Dermis blood vessel endothelial cell (primary cell): ENCODE measurements at regions not wholly inside any gene's neighbourhood (a gene's known extent, or its start where the extent isn't known, plus 50 kb on each side); places are given as distances from the start of the nearest gene placed in this dataset.
"Not testable (repeated sequence)": the region's sequence is repeated elsewhere in the genome, so short reads cannot be mapped to it uniquely, and the experiment has no call there.

Source experiments
- DNase-seq: peaks from one replicate; pipeline ENCODE4 v3.0.0; 2010

GRCh38 chr6:168931072-168931471 is 322.6 kb downstream of the THBS2 start:
- not testable (repeated sequence) for DNase-seq

DNA sequence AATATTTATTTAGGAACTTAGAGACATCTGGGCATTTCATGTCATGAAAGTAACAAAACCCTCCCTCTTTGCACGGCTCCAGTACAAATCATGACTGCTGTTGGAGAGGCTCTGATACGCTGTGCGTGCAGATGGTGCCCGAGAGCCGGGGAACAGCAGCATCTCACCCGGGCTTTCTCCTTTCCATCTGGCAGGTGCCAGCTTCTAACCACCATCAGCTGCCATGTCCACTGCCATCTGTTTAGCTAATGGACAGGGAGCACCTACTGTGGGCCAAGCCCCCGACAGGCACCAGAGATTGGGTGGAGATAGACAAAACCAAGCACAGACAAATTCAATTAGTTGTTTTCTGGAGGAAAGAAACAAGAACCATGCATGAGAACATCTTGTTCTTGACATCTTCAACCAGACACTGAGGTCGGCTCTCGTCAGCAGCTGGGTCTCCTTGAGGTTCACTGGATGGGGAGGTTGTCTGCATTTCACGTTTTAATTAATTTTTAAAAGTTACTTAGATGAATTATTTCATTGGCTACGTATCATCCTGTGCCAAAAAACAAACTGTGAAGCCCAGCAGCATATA is 323.7 kb downstream of the THBS2 start:
- DNase-seq, result no peak

GRCh38 chr6:168928012-168928411 is 325.6 kb downstream of the THBS2 start:
- DNase-seq, result no peak

DNA sequence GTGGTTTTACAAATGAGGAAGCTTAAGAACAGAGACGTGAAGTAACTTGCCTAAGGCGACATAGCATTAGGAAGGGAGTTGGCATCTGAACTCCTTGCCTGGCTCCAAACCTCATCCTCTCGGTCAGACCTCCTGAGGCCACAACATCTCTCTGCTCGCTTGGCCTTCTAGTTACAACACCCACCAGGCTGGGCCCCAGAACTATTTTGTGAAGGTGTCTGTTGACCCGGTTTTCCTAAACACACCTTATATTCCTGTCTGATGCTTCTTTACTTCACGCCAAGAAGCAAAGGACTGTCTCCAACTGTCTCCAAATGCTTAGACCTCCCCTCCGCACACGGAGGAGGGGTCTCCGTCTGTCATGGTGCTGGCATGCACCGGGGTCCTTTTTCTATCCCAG is 326.6 kb downstream of the THBS2 start:
- no peak for DNase-seq

- no peak for DNase-seq
Observed at GRCh38 chr6:168926306-168926705, 327.3 kb downstream of the THBS2 start.

- DNase-seq, result no peak
Observed at GRCh38 chr6:168925671-168926070, 328.0 kb downstream of the THBS2 start.

- no peak for DNase-seq
Observed at GRCh38 chr6:168923171-168923570, 330.5 kb downstream of the THBS2 start.

DNA sequence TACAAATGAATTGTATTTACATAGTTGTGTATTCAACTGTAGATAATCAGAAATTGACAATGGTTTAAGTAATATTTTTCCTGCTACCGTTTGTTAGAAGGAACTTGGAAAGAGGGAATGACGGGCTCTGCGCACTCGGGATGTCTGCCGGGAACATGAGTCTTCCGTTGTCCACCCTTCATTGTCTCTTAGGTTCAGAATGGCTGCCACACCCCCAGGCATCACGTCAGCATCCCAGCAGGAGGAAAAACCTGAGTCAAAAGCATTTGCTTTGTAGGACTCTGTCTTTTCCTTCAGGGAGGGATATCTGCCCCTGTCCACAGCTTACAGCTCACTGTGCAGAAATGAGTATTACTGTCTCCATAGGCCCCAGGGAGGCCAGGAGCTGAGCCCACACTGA is 331.2 kb downstream of the THBS2 start:
- DNase-seq, result no peak

DNA sequence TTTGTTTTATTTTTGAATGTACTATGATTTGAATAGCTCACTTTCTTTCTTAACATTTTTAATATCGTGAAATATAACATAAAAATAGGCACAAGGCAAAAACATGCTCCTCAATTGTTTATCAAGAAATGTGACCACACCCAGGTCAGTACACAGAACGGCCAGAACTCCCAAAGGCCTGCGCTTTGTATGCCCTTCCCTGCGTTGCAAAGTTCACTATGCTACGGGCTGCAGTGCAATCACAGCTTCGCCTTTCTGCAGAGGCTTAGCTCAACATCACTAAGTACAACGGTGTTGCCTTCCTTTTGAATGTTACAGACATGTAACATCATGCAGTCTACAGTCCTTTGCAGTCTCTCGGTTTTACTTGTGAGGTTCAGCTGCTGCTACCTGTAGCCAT is 333.4 kb downstream of the THBS2 start:
- no peak for DNase-seq

DNA sequence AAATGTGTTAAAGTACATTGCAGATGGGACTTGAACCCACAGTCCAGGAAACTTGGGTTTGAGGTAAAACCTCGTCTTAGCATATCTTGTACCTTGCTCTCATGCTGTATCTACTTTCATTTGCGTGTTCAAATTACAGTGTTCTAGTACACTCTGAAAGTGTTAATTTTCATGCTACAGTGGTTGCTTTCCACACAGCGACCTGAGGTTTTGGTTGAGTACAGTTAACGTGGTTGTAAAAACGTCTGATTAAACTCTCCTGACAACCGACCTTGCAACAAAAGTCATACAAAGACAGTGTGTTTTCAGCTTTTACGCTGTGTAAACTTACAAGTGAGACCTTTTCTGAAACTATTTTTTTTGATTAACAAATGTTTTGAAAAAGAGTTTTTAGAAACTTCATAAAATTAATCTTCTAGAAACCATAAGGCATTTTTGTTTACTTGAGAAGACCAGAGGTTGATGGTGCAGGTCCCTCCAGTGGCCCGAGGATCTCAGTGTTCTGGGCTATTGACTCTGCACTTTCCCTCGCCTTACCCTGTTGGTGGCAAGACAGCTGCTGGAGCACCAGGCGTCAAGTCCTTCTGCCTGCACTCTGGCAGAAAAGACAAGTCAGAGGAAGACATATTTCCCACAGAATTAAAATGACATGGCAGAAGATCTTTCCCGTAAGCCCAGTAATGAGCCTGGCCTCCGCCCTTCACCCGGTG is 334.0 kb downstream of the THBS2 start:
- no peak for DNase-seq

- no peak for DNase-seq
Observed at GRCh38 chr6:168916576-168917211, 337.0 kb downstream of the THBS2 start.

- no peak for DNase-seq
Observed at GRCh38 chr6:168915855-168916254, 337.8 kb downstream of the THBS2 start.

- DNase-seq, result no peak
Observed at GRCh38 chr6:168915242-168915641, 338.4 kb downstream of the THBS2 start.

GRCh38 chr6:168913866-168914469 is 339.7 kb downstream of the THBS2 start:
- DNase-seq, result no peak

- DNase-seq, result not testable (repeated sequence)
Observed at GRCh38 chr6:168913231-168913865, 340.3 kb downstream of the THBS2 start.

DNA sequence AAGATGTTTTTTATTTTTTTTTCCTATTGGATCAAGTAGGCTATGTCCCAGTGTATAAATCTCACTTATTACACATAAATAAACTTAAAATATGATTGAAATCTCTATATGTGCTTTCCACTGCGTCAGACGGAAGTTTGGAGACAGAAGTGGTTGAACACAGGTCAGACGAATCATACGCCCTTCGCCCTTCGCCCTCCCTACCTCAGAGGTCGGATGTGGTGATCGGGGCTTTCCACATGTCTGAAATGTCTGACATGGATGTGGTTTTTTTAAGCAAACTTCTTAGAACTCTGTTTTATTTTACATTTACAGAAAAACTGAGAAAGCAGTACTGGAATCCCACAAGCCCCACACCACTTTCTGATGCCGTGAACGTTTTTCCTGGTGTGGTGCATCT is 344.4 kb downstream of the THBS2 start:
- no peak for DNase-seq

GRCh38 chr6:168908887-168909286 is 344.8 kb downstream of the THBS2 start:
- peak; percentile 5 for DNase-seq

GRCh38 chr6:168908166-168908565 is 345.5 kb downstream of the THBS2 start:
- DNase-seq, result no peak

- no peak for DNase-seq
Observed at GRCh38 chr6:168906391-168906790, 347.3 kb downstream of the THBS2 start.

GRCh38 chr6:168905451-168906090 is 348.1 kb downstream of the THBS2 start:
- no peak for DNase-seq

- DNase-seq, result no peak
Observed at GRCh38 chr6:168903613-168904345, 349.9 kb downstream of the THBS2 start.

DNA sequence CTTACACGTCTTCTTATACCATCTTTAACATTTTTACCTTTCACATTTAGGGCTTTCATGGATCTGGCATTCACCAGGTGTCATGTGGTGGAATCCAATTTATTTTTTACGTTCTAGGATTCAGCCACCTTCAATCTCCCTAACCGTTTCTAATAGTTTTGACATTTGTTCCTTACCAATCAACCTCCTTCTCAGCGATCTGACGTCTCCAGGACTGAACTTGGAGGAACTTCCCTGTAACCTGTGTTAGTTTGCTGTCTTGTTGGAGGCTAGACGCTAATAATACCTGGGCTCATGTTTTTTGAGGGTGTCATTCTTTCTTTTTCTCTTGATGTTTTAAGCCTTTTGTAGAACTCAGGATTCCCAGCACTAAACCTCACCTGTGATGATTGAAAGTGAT is 351.6 kb downstream of the THBS2 start:
- DNase-seq, result no peak
